ENCODE measurements at regions not wholly inside any gene's neighbourhood (a gene's known extent, or its start where the extent isn't known, plus 50 kb on each side); places are given as distances from the start of the nearest gene placed in this dataset.
"Not testable (repeated sequence)": the region's sequence is repeated elsewhere in the genome, so short reads cannot be mapped to it uniquely, and the experiment has no call there.

DNA sequence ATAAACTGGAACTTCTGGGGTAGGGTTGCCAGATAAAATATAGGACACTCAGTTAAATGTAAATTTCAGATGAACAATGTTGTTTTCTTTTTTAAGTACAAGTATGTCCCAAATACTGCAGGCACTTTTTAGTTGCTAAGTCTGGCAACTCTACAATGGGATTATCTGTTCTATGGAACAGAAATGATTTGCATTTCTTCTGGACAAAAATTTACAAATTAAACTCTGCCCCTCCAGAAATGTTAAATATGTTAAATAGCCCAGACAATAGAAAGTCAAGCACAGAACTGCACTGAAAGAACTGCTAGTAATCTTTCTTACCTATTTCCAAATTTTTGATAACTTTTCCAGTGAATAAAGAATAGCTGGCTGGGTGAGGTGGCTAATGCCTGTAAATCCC, 140.1 kb upstream of the DDX53 start:
- H3K4me3 Mint-ChIP-seq, result no peak overlapping the region
- ATAC-seq (no peak), DNase-seq (ENCODE audit: low spot score in 2 of 2) (no peak)
- no peaks in the 10 kb centered on the region for H3K36me3 Mint-ChIP-seq
- no peaks in the 10 kb centered on the region for H3K9me3 Mint-ChIP-seq
- H3K27ac Mint-ChIP-seq, result no peak overlapping the region
- no peaks in the 10 kb centered on the region for H3K4me1 Mint-ChIP-seq

GRCh38 chrX:22866801-22867200, 133.0 kb upstream of the DDX53 start:
- H3K36me3 Mint-ChIP-seq; ATAC-seq; DNase-seq (ENCODE audit: low spot score in 2 of 2); H3K4me3 Mint-ChIP-seq; H3K4me1 Mint-ChIP-seq; H3K27ac Mint-ChIP-seq: not testable (repeated sequence)
- H3K9me3 Mint-ChIP-seq, result peaks cover 13% of the 10 kb centered on the region

DNA sequence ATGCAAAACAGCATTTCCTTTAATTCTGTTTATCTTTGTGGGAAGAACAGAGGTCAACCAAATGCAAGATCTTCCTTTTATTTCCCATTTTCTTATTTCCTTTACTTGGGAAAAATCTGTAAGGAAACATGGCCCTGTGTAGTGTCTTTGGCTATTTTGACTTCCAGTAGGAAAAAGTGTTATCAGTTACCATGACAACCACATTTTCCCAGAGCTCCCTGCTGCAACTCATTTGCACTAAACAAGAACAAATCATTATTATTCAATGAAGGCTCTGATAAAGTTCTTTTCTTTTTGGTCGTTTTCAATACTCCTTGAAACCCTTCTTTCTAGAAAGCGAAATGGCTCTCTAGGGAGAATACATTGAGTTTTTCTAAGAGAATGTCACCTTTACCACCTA, 117.2 kb upstream of the DDX53 start:
- no peaks in the 10 kb centered on the region for H3K4me1 Mint-ChIP-seq
- H3K4me3 Mint-ChIP-seq, result no peak overlapping the region
- no peaks in the 10 kb centered on the region for H3K36me3 Mint-ChIP-seq
- DNase-seq (ENCODE audit: low spot score in 2 of 2), result no peak
- no peak overlapping the region for H3K27ac Mint-ChIP-seq
- ATAC-seq, result no peak
- peaks cover 3% of the 10 kb centered on the region for H3K9me3 Mint-ChIP-seq

- H3K4me1 Mint-ChIP-seq, result no peaks in the 10 kb centered on the region
- no peak overlapping the region for H3K4me3 Mint-ChIP-seq
- H3K9me3 Mint-ChIP-seq, result peaks cover 4% of the 10 kb centered on the region
- DNase-seq (ENCODE audit: low spot score in 2 of 2) (no peak), ATAC-seq (no peak)
- no peaks in the 10 kb centered on the region for H3K36me3 Mint-ChIP-seq
- H3K27ac Mint-ChIP-seq, result no peak overlapping the region
Observed at GRCh38 chrX:22889819-22890218, 109.9 kb upstream of the DDX53 start.

DNA sequence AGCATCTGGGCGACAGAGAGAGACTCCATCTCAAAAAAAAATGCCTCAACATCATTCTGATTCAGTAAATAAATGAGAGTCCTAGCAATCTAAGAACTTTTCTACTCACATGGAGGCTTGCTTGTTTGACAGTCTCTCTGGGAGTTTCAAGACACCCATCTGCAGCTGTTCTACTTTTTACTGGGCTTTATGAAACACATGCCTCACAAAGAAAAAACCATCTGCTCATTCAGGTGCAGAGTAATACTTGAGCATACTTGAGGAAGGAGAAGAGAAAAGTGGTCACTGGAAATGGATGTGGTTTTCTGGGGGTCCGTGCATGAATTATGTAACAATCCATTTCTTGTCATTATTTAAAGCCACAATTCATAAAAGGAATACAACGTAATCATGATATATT, 87.1 kb upstream of the DDX53 start:
- no peak overlapping the region for H3K27ac Mint-ChIP-seq
- ATAC-seq (no peak), DNase-seq (ENCODE audit: low spot score in 2 of 2) (no peak)
- no peaks in the 10 kb centered on the region for H3K4me1 Mint-ChIP-seq
- no peak overlapping the region for H3K4me3 Mint-ChIP-seq
- no peaks in the 10 kb centered on the region for H3K36me3 Mint-ChIP-seq
- no peaks in the 10 kb centered on the region for H3K9me3 Mint-ChIP-seq

- ATAC-seq (no peak), DNase-seq (ENCODE audit: low spot score in 2 of 2) (no peak)
- Mint-ChIP-seq H3K27ac (no peak overlapping the region), H3K4me1 (no peaks in the 10 kb centered on the region), H3K9me3 (no peaks in the 10 kb centered on the region), H3K36me3 (no peaks in the 10 kb centered on the region), H3K4me3 (no peak overlapping the region)
Observed at GRCh38 chrX:22922961-22923360, 76.8 kb upstream of the DDX53 start.

- Mint-ChIP-seq H3K9me3 (peaks cover 11% of the 10 kb centered on the region), H3K4me1 (no peaks in the 10 kb centered on the region), H3K27ac (no peak overlapping the region), H3K4me3 (no peak overlapping the region), H3K36me3 (no peaks in the 10 kb centered on the region)
- DNase-seq (ENCODE audit: low spot score in 2 of 2) (no peak), ATAC-seq (no peak)
Observed at GRCh38 chrX:22934640-22935039, 65.1 kb upstream of the DDX53 start.

GRCh38 chrX:22944945-22945344, 54.8 kb upstream of the DDX53 start:
- ATAC-seq (no peak), DNase-seq (ENCODE audit: low spot score in 2 of 2) (no peak)
- peaks cover 5% of the 10 kb centered on the region for H3K9me3 Mint-ChIP-seq
- no peaks in the 10 kb centered on the region for H3K36me3 Mint-ChIP-seq
- H3K4me1 Mint-ChIP-seq, result no peaks in the 10 kb centered on the region
- no peak overlapping the region for H3K27ac Mint-ChIP-seq
- H3K4me3 Mint-ChIP-seq, result no peak overlapping the region
